ENCODE measurements at regions not wholly inside any gene's neighbourhood (a gene's known extent, or its start where the extent isn't known, plus 50 kb on each side); places are given as distances from the start of the nearest gene placed in this dataset.

DNA sequence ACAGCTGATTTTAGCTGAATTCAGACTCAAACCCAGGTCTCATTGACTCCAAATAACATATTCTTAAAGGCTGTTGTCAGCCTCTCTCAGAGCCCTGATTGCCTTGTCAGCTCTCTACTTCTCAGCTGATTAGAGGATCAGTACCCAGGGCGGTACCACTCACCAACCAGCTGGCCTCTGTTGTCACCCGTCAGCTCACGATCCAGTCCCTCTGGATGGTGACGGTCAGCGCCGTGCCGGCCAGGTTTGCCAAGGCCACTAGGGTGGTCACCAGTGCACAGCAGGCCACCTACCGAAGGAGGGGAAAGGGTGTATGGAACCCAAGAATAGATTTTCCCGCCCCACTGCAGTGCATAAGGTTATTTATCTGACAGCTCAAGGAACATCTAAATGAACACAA lies 52.3 kb upstream of the TOMM7 start:
- intact Hi-C loops (cut with DNase I), result no loop called here
- H3K27me3 ChIP-seq, result no peaks in the 10 kb centered on the region
- ATAC-seq (peak in 3 of 8 donors; percentile 28 to 48 (median 29)), DNase-seq (no peak)
- no peak overlapping the region for H3K27ac ChIP-seq
- H3K36me3 ChIP-seq, result no peaks in the 10 kb centered on the region
- TF ChIP-seq, protein P1, sequence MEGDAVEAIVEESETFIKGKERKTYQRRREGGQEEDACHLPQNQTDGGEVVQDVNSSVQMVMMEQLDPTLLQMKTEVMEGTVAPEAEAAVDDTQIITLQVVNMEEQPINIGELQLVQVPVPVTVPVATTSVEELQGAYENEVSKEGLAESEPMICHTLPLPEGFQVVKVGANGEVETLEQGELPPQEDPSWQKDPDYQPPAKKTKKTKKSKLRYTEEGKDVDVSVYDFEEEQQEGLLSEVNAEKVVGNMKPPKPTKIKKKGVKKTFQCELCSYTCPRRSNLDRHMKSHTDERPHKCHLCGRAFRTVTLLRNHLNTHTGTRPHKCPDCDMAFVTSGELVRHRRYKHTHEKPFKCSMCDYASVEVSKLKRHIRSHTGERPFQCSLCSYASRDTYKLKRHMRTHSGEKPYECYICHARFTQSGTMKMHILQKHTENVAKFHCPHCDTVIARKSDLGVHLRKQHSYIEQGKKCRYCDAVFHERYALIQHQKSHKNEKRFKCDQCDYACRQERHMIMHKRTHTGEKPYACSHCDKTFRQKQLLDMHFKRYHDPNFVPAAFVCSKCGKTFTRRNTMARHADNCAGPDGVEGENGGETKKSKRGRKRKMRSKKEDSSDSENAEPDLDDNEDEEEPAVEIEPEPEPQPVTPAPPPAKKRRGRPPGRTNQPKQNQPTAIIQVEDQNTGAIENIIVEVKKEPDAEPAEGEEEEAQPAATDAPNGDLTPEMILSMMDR (IDR thresholded peaks at IDR 0.05), result no peak
- H3K4me1 ChIP-seq, result peaks cover 0 to 9% (median 0%) of the 10 kb centered on the region in 9 donors
- 51 to 68% methylated on average over 9 of the region's 9 CpGs for WGBS, 2 donors
- no peaks in the 10 kb centered on the region for H3K9me3 ChIP-seq
- H3K4me3 ChIP-seq, result no peak overlapping the region
